Naive B cell (primary cell): ENCODE measurements at regions not wholly inside any gene's neighbourhood (a gene's known extent, or its start where the extent isn't known, plus 50 kb on each side); places are given as distances from the start of the nearest gene placed in this dataset.

Experiments used
- ATAC-seq, 2 donors: fragments of 150-1000 bp; cut with Tn5 transposase; 2 replicates each; pipeline ENCODE4 v1.10.0; 2021; ENCODE audit warnings: low read depth in 2 of 2, mild to moderate bottlenecking in 2 of 2, moderate library complexity in 2 of 2
- DNase-seq: peaks from one replicate; pipeline ENCODE4 v3.0.0; 2022
- H3K27ac Mint-ChIP-seq, 6 donors: one replicate each; pipeline ENCODE4 v1.8.0; 2020 to 2022; ENCODE audit warnings: mild to moderate bottlenecking in 6 of 6, mixed read lengths in 6 of 6, moderate library complexity in 5 of 6, inconsistent platforms in 2 of 6
- H3K27me3 Mint-ChIP-seq, 3 donors: one replicate each; pipeline ENCODE4 v1.8.0; 2021 to 2022; ENCODE audit warnings: mixed read lengths in 3 of 3, mild to moderate bottlenecking in 1 of 3
- H3K36me3 Mint-ChIP-seq, 2 donors: one replicate each; pipeline ENCODE4 v1.8.0; 2020 to 2022; ENCODE audit warnings: mixed read lengths in 2 of 2, inconsistent platforms in 1 of 2, mild to moderate bottlenecking in 1 of 2
- H3K4me1 Mint-ChIP-seq, 3 donors: one replicate each; pipeline ENCODE4 v1.8.0; 2020 to 2022; ENCODE audit warnings: mixed read lengths in 3 of 3, inconsistent platforms in 1 of 3, mild to moderate bottlenecking in 1 of 3, moderate library complexity in 1 of 3
- H3K4me3 Mint-ChIP-seq, 8 donors: one replicate each; pipeline ENCODE4 v1.8.0; 2020 to 2022; ENCODE audit warnings: mild to moderate bottlenecking in 8 of 8, mixed read lengths in 8 of 8, moderate library complexity in 8 of 8, inconsistent platforms in 2 of 8
- H3K9me3 Mint-ChIP-seq, 7 donors: one replicate each; pipeline ENCODE4 v1.8.0; 2020 to 2022; ENCODE audit warnings: mixed read lengths in 7 of 7, mild to moderate bottlenecking in 5 of 7, inconsistent platforms in 2 of 7, moderate library complexity in 1 of 7

DNA sequence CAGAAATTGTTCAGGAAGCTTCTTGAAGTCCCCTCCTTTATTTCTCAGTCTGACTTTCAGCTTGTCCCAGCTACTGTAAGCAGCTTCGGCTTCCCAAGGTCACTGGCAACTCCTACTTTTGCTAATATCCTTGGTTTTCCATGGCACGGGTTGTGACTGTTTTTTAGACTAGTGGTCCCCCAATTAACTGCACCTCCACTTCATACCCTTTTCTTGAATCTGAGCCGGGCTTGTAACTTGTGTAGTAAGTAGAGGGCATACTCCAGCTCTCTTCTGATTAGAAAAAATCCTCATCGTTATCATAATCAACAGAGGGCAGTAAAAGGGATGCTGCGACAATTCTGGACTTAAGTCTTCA lies 162.3 kb upstream of the TNFAIP3 start:
- H3K4me3 Mint-ChIP-seq, result no peak overlapping the region
- DNase-seq (no peak), ATAC-seq (no peak)
- peaks cover 0 to 9% (median 3%) of the 10 kb centered on the region in 3 donors for H3K27me3 Mint-ChIP-seq
- H3K27ac Mint-ChIP-seq, result peak overlapping the region in 2 of 6 donors; percentile 26 to 32
- no peaks in the 10 kb centered on the region for H3K9me3 Mint-ChIP-seq
- peaks cover 11 to 20% (median 20%) of the 10 kb centered on the region in 3 donors for H3K4me1 Mint-ChIP-seq
- no peaks in the 10 kb centered on the region for H3K36me3 Mint-ChIP-seq

DNA sequence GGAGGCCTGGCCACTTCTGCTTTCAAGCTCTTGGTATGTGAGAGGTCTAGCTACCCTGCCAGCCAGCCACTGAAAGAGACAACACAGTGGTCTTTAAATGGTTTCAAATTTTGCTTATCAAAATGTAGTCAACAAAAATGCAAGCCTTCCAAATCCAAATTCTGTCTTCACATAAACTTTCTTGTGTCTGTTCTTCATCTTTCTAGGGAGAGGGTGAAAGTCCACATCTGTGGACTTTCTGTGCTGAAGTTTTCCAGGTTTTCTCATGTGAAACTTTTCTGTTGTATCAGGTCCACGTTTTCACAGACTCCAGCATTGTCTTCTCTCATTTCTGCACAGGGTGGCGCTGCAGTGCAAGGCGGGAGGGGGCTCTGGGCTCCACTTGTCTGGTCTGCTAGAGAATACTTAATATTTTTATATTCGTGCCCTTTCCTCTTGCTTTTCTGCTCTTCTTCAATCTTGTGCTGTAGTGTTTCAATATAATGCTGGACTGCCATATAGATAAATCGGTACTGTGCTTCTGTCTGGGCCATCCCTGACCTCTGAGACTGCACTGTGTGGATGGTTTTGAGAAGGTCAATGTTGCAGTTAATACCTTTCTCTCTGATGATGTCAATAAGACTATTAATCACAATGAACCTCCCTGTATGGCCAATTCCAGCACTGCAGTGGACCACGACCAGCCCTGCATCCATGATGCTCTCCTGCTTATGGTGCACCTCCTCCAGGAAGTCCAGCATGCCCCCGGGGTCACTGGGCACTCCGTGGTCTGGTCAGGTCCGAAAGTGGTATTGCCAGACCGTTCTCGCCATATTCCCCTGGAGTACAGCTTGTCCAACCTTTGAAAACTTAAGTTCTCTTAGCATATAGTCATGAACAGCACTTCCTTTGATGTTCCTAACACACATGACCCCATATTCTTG lies 161.6 kb upstream of the TNFAIP3 start:
- Mint-ChIP-seq H3K36me3 (no peaks in the 10 kb centered on the region), H3K27ac (peak overlapping the region in 4 of 6 donors; percentile 13 to 61 (median 30)), H3K4me1 (peaks cover 14 to 24% (median 24%) of the 10 kb centered on the region in 3 donors), H3K9me3 (no peaks in the 10 kb centered on the region), H3K4me3 (no peak overlapping the region), H3K27me3 (peaks cover 0 to 9% (median 3%) of the 10 kb centered on the region in 3 donors)
- peak; percentile 53 for DNase-seq
- ATAC-seq, result peak in 1 of 2 donors; percentile 31

DNA sequence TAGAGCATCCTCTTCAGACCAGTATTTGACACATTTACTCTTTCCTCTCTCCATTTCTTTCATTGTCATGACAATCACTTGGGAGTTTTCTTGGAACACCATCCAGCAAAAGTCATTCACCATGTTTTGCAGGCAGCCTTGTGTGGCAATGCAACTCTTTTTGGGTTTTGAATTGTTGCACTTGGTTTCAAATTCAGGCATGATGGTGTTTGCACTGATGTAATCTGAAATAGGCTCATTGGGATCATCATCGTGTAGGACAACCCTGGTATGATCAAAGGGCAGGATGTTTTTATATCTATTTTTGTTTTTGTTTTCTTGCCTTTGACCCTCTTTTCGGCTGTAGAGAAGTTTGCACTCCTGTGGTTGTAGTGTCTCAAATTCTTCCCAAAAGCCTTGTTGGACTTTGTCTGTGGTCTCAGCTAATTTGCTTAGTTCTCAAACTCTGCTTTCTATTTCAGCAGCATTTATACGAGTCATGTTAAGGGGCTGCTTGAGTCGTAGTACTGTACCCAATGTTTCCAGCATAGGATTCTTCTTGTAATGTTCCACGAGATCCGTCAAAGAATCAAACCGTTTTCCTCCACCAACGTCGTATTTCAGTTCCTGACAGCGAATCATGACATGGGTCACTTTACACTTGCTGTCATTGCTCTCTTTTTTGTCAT lies 160.8 kb upstream of the TNFAIP3 start:
- H3K27ac Mint-ChIP-seq, result peak overlapping the region in 5 of 6 donors; percentile 5 to 70 (median 52)
- no peak for ATAC-seq
- H3K27me3 Mint-ChIP-seq, result peaks cover 0 to 9% (median 3%) of the 10 kb centered on the region in 3 donors
- H3K36me3 Mint-ChIP-seq, result no peaks in the 10 kb centered on the region
- DNase-seq, result no peak
- peaks cover 15 to 27% (median 26%) of the 10 kb centered on the region in 3 donors for H3K4me1 Mint-ChIP-seq
- no peaks in the 10 kb centered on the region for H3K9me3 Mint-ChIP-seq
- H3K4me3 Mint-ChIP-seq, result no peak overlapping the region

DNA sequence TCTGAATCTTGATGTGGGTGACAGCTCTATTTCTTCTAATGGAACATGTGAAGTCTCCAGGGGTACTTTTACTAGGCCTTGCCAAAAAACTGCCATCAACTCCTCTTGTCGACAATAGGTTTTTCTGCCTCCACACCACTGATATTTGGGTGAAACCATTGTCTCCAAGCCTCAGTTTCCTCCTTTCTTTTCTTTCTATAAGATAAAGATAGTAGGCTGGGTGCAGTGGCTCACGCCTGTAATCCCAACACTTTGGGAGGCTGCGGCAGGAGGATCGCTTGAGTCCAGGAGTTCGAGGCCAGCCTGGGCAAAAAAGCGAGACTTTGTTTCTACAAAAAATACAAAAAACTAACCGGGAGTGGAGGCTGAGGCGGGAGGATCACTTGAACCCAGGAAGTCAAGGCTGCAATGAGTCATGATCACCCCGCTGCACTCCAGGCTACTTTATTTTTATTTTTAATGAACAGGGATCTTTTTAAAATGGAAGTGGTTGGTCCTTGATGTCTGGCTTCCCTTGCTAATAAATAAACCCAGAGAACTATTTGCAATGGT lies 159.9 kb upstream of the TNFAIP3 start:
- Mint-ChIP-seq H3K27ac (peak overlapping the region in 5 of 6 donors; percentile 90 to 94 (median 92)), H3K4me1 (peaks cover 19 to 34% (median 31%) of the 10 kb centered on the region in 3 donors), H3K36me3 (no peaks in the 10 kb centered on the region), H3K27me3 (peaks cover 0 to 9% (median 3%) of the 10 kb centered on the region in 3 donors), H3K4me3 (no peak overlapping the region), H3K9me3 (peaks cover 0 to 2% (median 0%) of the 10 kb centered on the region in 7 donors)
- no peak for ATAC-seq
- no peak for DNase-seq

DNA sequence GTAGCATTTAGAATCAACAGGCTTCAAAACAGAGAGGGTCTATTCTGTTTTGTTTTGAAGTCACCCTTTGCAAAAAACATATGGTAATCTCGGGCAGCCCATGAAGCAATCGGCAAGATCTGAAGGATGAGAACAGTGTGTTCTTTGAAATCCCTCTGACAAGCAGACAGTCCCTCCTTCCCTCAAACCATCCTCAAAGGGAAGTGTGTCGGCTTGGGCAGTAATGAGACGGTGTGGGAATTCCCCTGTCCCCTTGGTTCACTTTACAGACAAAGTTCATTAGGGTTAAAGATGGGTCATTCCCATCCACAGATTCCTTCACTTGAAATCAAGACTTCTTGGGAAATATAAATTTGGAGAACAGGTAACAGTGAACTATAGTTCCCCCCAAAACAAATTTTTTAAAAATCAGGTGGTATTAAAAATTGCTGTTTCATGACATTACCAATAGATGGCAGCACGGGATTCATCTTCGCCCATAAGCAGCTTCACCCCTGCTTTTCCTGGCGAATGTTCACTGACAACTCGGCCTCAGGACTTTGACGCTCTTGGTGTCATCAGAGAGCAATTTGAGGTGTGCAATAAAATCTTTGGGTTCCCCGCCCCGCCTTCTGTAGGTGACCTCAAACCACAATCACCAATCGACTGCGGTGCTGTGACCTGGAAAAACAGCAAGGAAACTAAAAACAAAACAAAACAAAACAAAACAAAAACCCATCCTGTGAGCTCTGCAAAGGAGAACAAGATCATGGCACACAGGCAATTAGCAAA lies 159.3 kb upstream of the TNFAIP3 start:
- H3K4me1 Mint-ChIP-seq, result peaks cover 21 to 38% (median 33%) of the 10 kb centered on the region in 3 donors
- ATAC-seq (peak; percentile 87 to 88), DNase-seq (peak; percentile 79)
- no peaks in the 10 kb centered on the region for H3K36me3 Mint-ChIP-seq
- peak overlapping the region; percentile 90 to 94 (median 92) for H3K27ac Mint-ChIP-seq
- peak overlapping the region; percentile 17 to 84 (median 58) for H3K4me3 Mint-ChIP-seq
- H3K9me3 Mint-ChIP-seq, result peaks cover 0 to 2% (median 0%) of the 10 kb centered on the region in 7 donors
- H3K27me3 Mint-ChIP-seq, result peaks cover 0 to 9% (median 3%) of the 10 kb centered on the region in 3 donors

DNA sequence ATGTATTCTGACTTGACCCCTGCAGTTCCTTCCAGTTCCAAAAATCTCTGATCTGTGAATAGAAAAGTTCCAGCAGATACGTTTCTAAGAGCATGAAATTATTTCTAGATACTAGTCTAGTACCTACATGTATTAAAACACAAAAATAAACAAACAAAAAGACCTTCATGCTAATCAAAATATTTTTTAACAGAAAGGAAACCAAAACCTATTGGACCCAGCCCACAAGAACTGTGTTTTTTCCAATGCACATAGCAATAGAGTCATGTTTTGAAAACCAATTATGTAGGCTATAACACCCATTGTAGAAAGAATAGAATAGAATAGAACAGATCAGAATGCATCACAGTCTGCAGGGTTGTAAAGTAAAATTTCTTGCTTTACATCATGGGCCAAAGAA lies 158.6 kb upstream of the TNFAIP3 start:
- no peak for DNase-seq
- no peak for ATAC-seq

DNA sequence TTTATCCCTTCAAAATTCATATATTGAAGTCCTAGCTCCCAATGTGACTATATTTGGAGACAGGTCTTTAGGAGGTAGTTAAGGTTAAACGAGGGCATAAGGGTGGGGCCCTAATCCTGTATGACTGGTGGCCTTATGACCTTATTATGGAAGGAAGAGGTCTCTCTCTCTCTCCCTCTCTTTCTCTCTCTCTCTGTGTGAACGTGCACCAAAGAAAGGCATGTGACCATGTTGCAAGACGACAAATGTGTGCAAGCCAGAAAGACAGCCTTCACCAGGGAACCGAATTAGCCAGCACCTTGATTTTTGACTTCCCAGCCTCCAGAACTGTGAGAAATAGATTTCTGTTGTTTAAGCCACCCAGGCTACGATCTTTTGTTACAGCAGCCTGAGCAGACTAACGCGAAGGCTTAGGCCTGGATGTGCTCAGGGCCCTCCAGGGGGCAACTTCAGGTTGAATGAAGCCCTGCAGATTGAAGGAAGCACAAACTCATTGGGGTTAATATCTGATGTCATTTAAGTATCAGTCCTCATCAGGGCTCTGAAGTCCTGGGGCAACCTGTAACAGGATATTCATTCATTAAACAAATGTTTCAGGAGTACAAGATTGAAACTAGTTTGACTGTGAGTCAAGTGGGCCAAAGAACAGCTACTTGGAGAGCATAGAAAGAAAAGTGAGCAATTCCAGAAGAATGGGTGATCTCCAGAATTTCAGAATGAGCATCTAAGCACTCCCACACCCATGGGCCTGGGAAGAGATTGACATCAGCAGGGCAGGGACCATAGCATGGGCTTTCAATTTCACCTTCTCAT lies 157.4 kb upstream of the TNFAIP3 start:
- Mint-ChIP-seq H3K4me3 (no peak overlapping the region), H3K27ac (peak overlapping the region in 3 of 6 donors; percentile 3 to 96 (median 32)), H3K4me1 (peaks cover 21 to 38% (median 33%) of the 10 kb centered on the region in 3 donors), H3K27me3 (peaks cover 0 to 3% (median 0%) of the 10 kb centered on the region in 3 donors), H3K9me3 (peaks cover 0 to 2% (median 0%) of the 10 kb centered on the region in 7 donors), H3K36me3 (no peaks in the 10 kb centered on the region)
- ATAC-seq (no peak), DNase-seq (no peak)

More for the DNA sequence above, 158.6 kb upstream of the TNFAIP3 start:
- H3K36me3 Mint-ChIP-seq, result no peaks in the 10 kb centered on the region
- H3K9me3 Mint-ChIP-seq, result peaks cover 0 to 2% (median 0%) of the 10 kb centered on the region in 7 donors
- peak overlapping the region in 5 of 6 donors; percentile 61 to 94 (median 92) for H3K27ac Mint-ChIP-seq
- H3K27me3 Mint-ChIP-seq, result peaks cover 0 to 3% (median 2%) of the 10 kb centered on the region in 3 donors
- H3K4me3 Mint-ChIP-seq, result peak overlapping the region in 2 of 8 donors; percentile 48 to 63
- H3K4me1 Mint-ChIP-seq, result peaks cover 21 to 38% (median 33%) of the 10 kb centered on the region in 3 donors

DNA sequence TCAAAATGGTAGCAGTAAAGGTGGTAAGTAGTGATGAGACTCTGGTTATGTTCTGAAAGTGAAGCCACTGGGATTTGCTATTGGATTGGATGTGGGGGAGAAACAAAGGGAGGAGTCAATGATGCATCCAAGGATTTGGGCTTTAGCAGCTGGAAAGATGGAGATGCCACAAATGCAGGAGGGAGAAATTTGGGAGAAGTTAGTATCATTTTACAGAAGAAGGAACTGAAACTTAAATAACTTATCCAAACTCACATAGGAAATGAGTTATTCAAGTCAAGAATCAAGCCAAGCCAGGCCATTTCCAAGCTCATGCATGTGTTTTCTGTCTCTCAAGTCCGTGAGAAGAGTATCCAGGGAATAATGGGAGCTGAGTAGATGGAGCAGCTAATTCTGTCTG lies 155.1 kb upstream of the TNFAIP3 start:
- Mint-ChIP-seq H3K9me3 (peaks cover 0 to 2% (median 0%) of the 10 kb centered on the region in 7 donors), H3K4me3 (no peak overlapping the region), H3K27ac (peak overlapping the region in 3 of 6 donors; percentile 15 to 55 (median 37)), H3K27me3 (no peaks in the 10 kb centered on the region), H3K4me1 (peaks cover 15 to 38% (median 26%) of the 10 kb centered on the region in 3 donors), H3K36me3 (no peaks in the 10 kb centered on the region)
- DNase-seq, result no peak
- no peak for ATAC-seq

DNA sequence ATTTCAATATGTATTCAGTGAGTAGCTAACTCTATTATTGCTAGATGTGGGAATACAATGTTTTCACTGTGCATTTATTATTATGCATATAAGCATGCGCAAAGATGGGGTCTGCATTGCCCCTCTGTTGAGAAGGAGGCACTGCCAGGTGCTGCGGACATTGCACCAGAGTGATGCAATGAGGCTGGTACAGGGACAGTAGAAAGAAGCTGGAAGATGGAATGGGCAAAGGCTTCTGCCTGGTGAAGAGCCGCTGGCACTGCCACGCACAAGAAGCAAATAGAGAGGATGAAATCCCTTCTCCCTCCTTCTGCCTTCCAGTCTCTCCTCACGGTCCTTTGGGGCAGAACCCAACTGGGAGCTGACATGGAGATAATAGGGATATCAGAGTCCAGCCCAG lies 154.5 kb upstream of the TNFAIP3 start:
- H3K27ac Mint-ChIP-seq, result peak overlapping the region in 2 of 6 donors; percentile 19 to 55
- no peak overlapping the region for H3K4me3 Mint-ChIP-seq
- peaks cover 0 to 2% (median 0%) of the 10 kb centered on the region in 7 donors for H3K9me3 Mint-ChIP-seq
- peaks cover 15 to 34% (median 26%) of the 10 kb centered on the region in 3 donors for H3K4me1 Mint-ChIP-seq
- DNase-seq (no peak), ATAC-seq (no peak)
- no peaks in the 10 kb centered on the region for H3K27me3 Mint-ChIP-seq
- H3K36me3 Mint-ChIP-seq, result no peaks in the 10 kb centered on the region

DNA sequence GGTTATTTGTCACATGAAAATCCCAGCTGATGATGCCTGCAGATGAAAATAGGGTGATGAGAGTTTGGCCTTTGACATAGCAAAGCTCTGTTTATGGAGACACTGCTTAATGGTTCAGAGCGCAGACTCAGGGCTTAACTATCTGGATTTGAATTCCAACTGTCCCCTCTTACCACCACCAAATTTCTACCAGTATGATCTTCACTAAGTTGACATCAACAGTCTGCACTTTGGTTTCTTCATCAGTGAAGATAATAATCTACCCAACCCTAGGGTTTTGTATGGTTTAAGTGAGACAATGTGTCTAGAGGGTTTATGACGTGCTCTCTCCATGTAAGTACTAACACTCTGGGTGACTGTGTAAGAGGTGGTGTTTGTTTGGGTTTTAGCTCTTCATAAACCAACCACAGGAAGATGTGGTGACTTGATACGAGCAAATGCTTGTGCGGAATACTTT lies 151.4 kb upstream of the TNFAIP3 start:
- Mint-ChIP-seq H3K27ac (no peak overlapping the region), H3K27me3 (no peaks in the 10 kb centered on the region), H3K36me3 (no peaks in the 10 kb centered on the region), H3K4me3 (no peak overlapping the region), H3K9me3 (peaks cover 0 to 4% (median 0%) of the 10 kb centered on the region in 7 donors), H3K4me1 (peaks cover 6 to 12% (median 7%) of the 10 kb centered on the region in 3 donors)
- no peak for ATAC-seq
- DNase-seq, result no peak

DNA sequence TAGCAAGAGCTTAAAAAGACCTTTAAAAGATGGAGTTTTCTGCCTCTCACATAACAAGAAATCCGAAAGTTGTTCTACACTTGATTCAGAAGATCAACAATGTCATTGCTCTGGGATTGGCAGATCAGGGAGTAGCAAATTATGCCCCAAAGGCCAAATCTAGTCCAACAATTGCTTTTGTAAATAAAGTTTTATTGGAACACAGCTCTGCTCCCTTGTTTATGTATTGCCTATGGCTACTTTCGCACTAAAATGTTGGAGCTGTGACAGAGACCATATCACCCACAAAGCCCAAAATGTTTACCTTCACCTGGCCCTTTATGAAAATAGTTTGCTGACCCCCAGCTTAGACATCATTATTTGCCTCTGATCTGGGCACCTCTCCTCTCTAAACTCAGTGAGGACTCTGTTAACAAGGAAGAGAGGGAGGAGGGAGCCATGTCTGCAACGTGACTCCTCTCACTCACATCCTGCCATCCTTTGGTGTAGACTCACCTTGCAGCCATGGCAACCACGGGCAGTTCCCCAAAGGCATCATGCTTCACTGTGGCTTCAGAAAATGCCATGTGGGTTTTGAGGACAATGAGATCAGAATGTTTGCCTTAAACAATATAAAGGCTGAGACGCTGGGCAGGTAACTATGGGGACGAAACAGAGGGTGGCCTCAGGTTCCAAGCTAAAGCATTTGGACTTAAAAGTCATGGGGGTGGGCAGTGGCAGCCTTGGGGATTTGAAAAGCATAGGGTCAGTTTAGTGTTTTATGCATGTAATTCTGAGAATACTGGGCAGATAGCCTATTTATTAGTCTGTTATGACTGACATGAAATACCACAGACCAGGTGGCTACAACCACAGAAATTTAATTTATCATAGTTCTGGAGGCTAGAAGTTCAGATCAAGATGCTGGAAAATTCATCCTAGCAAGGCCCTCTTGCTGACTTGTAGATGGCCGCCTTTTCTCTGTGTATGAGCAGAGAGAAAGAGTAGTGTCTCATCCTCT lies 149.7 kb upstream of the TNFAIP3 start:
- H3K27ac Mint-ChIP-seq, result peak overlapping the region in 2 of 6 donors; percentile 44 to 77
- H3K27me3 Mint-ChIP-seq, result no peaks in the 10 kb centered on the region
- DNase-seq, result no peak
- no peak for ATAC-seq
- H3K4me1 Mint-ChIP-seq, result peaks cover 0 to 1% (median 0%) of the 10 kb centered on the region in 3 donors
- H3K36me3 Mint-ChIP-seq, result no peaks in the 10 kb centered on the region
- H3K9me3 Mint-ChIP-seq, result peaks cover 0 to 2% (median 0%) of the 10 kb centered on the region in 7 donors
- no peak overlapping the region for H3K4me3 Mint-ChIP-seq
